COLO668 (cell line): ENCODE measurements at regions not wholly inside any gene's neighbourhood (a gene's known extent, or its start where the extent isn't known, plus 50 kb on each side); places are given as distances from the start of the nearest gene placed in this dataset.
"Not testable (repeated sequence)": the region's sequence is repeated elsewhere in the genome, so short reads cannot be mapped to it uniquely, and the experiment has no call there.

ENCODE experiments used
- DNase-seq: peaks from one replicate; lab custom pipeline; 2025; ENCODE audit not compliant: unreplicated experiment; lab: John Stamatoyannopoulos, UW

DNA sequence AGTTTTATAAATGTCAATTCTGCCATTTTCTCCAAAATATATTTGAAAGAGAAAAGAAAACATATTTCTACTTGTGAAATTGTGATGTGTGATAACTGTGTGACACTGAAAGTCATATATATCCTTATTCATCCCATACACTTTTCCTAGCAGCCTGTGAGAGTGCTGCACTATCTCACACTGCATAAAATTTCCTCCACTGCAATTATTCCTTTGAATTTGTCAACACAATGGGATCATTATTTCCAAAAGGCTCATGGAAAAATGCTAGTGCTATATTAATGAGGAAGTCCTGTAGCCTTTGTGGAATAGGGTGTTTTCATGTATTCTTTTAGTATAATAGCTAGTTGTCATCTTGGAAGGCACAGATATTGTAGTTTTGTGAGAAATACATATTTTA is 504.1 kb downstream of the RPL10L start:
- no peak for DNase-seq

DNA sequence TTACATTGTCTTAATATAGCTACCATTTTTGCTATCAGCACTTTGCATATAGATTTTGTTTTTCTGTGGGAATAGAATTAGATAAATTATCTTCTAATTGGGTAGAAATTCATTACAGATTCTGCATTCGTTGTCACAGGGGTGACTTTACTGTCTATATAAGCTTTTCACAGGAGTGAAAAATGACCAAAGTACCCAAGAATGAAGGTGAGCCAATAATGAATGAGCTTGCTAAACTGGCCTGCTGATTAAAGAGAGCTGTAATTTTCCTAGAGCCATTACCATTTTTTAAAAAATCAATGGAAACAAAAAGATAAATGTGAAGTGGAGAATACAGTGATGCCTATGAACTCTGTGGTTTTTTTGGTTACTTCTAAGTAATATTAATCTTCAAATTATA is 504.6 kb downstream of the RPL10L start:
- no peak for DNase-seq

DNA sequence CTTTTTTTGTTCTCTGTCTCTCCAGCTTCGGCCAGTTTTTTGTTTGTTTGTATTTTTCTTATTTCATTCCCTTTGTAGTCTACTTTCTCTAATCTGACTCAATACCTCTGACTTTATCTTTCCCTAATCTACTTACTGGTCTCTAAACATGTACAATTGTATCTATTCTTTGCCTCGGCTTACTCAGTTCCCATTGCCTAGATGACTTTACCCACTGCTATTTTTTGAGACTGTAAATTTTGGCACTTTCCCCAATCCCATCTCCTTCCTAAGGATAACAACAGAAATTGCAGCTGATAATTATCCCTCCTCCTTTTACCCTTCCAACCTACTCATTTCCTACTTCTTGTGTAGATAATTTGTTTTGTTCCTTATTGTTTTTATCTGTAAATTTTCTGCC is 511.1 kb downstream of the RPL10L start:
- DNase-seq: no peak

DNA sequence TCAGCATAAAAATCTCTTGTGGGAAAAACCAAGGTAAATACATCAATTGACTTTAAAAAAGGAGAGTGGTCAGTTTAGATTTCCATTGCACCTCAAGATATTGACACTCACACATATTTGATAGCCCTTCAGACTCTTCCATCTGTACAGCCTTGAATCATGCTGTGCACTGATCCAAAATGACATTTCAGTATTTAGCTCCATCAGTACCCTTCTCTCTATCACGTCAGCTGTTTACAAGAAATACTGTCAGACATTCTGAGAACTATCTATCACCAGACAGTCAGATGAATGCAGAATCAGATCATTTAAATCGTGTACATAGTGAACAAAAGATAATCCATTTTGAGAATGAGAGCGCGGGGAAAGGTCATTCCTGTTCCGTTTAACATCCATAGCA is 511.9 kb downstream of the RPL10L start:
- DNase-seq: no peak

DNA sequence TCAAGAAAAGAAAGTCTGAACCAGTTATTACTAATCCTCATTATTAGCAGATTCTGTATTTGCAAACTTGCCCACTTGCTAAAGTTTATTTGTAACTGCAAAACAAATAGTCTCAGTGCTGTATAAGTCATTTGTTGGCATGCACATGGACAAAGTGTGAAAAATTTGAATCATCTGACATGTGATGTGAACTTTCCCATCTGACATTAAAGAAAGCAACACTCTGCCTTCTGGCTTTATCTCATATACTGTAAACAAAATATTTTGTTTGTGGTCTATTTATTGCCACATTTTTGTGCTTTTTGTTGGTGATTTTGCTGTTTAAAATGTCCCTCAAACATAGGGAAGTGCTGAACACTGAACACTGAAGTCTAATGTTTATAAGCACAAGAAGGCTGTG is 513.8 kb downstream of the RPL10L start:
- DNase-seq: no peak

DNA sequence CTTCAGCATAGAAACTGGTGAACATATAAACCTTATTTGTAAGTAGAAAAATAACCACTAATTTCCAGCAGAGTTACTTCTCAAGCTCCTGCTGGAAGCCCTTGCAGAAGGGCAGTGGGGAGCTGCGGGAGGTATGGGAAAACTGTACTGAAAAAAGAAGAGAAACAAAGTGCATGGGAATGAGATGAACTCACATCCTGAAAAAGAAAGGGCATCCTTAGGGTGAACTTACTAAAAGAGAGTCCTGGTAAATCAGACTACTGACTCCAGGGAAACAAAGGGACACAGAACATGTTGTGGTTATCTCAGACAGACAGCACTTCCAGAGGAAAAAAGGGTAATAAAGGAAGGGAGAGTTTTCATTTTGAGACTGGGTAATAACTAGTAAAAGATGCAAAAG is 515.1 kb downstream of the RPL10L start:
- DNase-seq: no peak

DNA sequence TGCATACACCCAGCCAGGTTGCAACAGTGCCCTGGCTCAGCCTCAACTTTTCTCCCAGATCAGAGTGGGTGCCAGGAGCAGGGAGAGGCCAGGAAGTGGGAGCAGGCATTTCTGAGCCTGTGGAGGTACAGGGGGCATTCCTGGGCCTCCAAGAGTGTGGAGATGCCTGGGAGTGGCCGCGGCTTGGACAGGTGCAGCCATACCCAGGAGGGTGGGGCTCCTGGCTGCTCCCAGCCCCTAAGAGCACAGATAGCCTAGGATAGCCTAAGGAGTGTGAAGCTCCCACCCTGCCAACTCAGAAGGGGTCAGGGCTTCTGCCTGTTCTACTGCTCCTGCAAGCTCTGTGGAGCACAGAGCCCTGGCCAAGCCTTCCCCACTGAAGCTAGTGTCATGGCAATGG is 543.4 kb downstream of the RPL10L start:
- no peak for DNase-seq

DNA sequence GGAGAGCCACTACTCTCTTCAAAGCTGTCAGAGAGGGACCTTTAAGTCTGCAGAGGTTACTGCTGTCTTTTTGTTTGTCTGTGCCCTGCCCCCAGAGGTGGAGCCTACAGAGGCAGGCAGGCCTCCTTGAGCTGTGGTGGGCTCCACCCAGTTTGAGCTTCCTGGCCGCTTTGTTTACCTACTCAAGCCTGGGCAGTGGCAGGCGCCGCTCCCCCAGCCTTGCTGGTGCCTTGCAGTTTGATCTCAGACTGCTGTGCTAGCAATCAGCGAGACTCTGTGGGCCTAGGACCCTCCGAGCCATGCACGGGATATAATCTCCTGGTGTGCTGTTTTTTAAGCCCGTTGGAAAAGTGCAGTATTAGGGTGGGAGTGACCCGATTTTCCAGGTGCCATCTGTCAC is 550.7 kb downstream of the RPL10L start:
- not testable (repeated sequence) for DNase-seq

DNA sequence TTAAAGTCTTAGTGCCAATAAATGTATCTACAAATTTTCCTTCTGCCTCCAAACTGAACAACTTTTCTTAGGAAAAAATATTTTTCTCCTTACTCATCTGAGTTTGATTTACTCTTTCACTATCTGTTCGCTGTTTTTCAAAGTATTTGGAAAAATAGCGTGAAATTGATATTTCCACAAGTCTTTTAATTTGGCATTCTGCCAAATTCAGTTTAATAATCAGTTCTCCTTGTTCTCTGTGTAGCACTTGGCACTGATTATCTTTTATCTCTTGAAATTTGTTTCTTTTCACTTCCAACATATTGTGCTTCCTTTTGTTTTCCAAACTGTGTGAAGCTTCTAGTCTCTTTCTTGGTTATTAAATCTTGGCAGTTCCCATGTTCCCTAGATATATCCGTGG is 559.8 kb downstream of the RPL10L start:
- DNase-seq: no peak

DNA sequence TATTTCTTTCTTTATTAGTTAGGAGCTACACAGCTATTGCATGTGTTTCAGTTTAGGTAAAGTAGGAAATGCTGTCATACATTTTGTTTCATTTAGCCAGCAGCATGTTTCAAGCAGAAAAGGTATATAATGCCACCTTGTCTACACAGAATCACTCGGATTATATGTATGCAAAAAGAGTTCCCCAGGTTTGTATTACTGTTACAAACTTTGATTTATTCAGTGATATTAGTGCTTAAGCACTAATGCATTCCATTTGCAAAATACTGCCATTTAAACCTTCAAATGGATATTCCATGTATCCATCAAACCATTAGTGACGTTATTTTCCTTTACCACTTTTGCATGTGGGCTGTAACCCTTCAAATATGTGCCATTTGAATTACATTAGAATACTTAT is 564.0 kb downstream of the RPL10L start:
- no peak for DNase-seq

DNA sequence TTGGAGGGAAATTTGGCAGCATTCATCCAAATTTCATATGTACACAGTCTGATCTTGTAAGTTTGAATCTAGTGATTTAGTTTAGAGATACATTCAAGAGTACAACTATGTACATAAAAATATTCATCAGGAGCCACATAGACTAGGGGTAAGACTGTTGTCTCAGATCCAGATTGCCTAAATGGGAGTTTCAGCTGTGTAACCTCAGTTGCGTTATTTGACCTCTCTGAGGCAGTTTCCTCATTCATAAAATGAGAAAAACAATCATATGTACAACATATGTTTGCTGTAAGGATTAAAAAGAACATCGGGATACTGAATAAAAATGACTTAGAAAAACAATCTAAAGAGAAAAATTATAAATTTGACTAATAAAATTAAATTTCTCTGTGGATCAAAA is 577.5 kb downstream of the RPL10L start:
- no peak for DNase-seq

DNA sequence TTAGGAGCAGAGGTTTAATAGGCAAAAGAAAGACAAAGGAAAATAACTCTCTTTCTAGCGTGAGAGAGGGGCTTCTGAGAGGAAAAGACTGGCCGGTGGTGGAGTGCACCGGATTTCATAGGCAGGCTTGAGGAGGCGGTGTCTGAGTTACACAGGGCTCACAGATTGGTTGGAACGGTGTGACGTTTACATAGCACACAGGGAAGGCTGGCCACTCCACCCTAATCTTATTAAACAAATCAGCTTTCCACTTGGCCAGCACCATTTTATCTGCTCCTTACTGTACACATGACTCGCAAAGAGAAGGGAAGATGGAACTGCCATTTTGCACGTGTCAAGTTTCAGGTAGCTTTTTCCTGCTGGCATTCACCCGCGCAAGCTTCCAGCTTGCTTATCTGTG is 587.7 kb downstream of the RPL10L start:
- DNase-seq: no peak

DNA sequence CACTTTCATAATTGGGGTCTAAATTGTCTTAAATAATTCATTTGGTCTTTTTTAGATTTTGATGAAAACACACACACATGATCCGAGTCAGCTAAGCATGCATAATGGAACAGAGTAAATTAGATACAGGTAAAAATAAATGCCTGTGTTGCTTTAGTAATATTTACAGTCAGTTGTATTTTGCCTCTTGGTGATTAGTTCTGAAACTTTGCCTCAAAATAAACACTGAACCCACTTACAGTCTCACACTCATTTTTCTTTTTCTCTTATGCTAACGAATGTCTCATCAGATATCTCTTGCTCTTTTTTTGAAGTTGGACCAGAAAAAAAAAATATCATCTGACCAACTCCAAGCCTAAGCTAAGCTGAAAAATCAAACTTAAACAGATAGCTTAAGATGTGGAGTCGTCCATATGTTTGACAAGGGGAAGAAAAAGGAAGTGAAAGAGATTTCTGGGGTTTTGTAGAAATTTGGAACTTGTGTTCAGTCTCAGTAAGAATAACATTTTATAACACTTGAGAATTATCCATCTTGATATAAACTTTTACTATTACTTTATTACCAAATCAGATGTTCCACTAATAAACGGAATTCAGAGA is 592.5 kb downstream of the RPL10L start:
- DNase-seq: no peak

DNA sequence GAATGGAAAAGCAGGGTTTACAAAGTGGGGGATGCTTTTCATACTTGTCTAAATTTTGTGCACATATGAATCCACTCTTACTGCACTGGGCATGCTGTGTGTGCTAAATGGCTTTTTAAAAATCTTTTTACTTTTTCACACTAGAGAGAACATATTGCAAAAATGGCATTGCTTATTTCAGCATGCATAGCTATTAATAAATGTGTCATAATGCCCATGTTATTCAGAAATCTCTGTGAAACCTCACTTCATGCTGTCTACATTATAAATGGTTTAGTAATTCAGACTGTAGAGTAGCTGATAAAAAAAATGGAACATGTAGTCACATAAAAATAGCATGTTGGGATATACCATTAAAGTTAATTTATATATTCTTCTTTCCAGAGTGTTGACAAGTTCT is 593.8 kb downstream of the RPL10L start:
- DNase-seq: no peak

DNA sequence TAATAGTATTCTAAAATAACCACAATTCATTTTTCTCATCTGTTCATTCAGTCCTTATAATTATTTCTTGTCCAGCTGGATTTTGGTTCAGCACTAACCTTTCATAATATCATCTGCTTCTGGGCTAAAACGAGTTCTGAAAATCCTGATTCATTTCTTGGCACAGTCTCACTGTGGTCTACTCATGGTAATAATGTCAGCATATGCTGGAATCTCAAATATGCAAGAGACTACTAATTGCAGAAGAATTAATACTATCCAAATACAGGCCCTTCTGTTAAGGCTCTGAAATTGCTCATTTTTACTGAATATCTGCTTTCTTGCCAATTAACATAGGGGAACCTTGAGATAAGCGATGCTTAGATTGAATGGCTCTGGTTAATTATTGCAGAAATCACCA is 597.1 kb downstream of the RPL10L start:
- no peak for DNase-seq

DNA sequence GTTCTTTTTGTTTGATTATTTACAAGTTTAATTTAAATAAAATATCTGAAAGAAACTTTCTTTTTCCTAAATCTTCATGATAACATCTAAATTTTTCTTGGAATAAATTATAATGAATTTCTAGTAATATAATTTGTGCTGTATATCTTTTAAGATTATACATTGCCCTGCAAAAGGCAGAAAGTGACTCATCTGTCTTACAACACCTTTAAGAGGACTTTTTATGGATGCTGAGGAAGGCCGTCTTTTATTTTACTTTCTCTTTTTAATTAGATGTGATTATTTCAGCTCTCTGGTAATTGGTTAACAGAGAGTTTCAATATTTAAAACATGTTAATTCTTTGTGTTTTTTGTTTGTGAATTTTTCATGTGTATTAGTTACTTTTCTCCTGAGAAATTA is 598.4 kb downstream of the RPL10L start:
- DNase-seq: no peak

DNA sequence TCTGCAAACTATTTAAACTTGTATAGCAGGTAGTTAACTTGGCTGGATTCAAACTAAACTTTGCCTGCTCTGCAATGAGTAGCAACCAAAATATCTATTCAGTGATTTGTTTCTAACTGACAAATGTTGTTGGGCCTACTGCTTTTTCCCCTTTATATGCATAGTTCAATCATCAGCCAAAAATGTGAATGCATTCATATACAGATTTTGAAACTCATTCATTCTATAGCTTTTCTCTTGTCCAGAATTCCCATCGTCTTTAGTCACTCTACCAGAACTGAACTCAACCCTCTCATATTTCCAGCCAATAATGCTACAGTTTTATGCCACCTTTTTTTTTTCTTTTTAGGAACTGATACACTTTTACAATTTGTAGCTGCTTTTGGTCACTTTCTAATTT is 599.8 kb downstream of the RPL10L start:
- no peak for DNase-seq

DNA sequence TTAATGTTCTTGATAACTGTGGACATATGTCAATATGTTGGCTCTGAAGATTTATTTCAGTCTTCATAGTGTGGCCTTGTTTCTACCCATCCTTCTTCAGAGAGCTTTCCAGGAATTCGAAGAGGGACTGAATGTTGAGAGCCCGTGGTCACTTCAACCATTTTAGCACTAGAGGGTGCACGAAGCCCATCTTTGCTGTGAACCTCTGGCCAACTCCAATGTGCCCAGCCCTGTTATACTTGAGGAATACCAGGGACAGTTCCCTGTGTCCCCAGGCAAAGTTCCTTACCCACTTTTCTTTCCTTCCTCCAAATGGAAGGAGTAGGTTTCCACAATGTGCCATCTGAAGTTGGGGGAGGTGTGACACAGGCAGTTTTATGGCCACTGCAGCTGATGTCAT is 603.5 kb downstream of the RPL10L start:
- no peak for DNase-seq

DNA sequence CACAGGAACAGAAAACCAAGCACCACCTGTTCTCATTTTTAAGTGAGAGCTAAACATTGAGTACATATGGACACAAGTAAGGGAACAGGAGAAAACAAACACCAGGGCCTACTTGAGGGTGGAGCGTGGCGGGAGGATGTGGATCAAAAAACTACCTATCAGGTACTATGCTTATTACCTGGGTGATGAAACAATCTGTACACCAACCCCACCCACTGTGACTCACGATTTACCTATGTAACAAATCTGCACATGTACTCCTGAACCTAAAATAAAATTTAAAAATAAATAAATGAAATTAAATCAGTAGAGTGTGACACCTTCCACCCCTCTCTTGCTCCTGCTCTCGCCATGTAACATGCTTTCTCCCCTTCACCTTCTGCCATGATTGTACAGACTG is 615.5 kb downstream of the RPL10L start:
- no peak for DNase-seq

DNA sequence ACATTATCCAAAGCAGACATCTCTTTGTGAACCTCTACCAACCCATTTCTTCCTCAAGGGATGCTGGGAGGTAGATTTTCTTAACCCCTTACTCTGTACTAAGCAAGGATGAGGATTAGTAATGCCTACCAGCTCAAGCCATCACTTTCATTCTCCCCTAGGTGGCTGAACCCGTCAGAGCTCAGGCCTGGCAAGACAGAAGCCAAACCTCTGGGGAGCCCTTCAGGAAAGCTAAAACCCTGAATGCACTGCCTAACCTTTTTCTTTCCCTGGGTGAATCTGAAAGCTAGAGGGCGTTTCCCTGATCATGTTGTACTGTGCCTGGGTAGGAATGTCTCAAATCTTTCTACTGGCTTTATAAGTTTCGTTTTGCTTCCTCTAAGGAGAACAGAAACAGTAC is 617.3 kb downstream of the RPL10L start:
- no peak for DNase-seq

DNA sequence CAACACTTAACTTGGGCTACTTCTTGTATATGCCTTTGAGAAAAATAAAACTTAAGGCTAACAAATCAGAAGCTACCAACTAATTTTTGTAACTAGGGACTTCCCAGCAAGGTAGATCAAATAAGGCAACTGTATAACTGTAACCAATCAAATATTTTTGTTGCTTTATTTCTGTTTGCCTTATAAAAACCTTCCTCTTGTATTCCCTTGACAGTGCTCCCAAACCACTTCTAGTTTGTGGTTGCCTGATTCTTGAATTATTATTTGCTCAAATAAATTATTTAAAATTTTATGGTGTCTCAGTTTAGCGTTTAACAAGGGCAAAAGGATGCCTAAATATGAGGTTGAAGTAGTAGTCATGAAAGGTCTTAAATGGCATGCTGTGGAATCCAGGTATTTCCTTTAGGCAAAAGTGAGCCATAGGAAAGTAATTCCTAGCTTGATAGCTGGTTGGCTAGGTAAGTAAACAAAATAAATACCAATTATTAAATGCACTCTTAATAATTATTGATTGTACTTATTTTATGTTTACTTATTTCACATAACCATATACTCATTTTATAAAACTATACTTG is 632.6 kb downstream of the RPL10L start:
- DNase-seq: no peak

DNA sequence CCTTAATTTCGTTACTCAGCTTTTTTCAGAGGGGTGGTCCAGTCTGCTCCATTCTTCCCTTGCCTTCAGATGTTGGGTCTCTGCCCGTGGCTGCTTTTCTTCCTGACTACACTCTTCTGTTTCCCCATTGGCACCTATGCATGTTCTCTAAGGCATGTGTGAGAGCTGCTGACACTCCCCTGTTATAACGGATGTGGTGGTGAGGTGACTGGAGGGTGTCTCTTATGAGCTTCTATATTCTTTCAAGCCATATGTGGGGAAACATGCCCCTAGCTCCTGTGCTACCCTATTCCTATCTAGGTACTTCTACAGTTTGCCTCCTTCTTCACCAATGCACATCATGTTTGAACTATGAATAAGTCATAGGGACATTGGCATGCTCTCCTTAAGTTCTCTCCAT is 643.2 kb downstream of the RPL10L start:
- DNase-seq: no peak

DNA sequence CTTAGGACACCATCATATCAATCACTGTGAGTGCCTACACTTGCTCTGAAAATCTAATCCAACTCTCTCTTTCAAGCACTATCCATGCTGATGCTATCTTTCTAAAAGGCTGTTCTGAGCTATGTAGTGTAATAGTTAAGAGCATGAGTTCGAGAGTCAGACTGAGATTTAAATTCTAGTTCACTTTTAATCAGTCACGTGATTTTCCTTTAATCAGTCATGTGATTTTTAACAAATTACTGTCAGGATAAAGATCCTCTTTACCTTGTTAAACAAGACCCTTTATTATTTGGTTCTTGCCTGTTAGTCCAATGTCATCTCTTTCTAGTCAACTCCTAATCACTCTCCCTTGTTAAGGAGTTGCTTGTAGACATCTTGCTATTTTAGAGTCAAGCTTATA is 653.0 kb downstream of the RPL10L start:
- DNase-seq: no peak

DNA sequence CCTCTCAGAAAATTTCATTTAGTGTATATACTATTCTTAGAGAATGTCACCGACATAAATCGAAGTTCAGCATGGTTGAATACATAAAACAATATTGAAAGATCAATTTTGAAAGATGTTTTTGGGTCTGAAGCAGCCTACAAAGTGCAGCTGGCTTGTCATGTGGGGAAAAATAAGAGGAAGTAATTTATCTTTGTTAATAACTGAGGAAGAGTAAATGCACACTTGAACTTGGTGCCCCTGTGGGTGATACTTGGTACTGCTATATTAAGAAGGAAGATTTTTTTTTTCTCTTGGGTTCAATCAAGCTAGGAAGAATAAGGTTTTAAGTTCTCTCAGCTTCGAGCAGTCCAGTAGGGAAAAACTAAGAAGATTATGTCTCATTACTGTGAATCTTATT is 661.3 kb downstream of the RPL10L start:
- no peak for DNase-seq
